Peyer's patch (tissue), 4 donors: ENCODE measurements at regions not wholly inside any gene's neighbourhood (a gene's known extent, or its start where the extent isn't known, plus 50 kb on each side); places are given as distances from the start of the nearest gene placed in this dataset.

ENCODE experiments used
- POLR2A ChIP-seq, 2 donors: fragments of 450-650 bp; IDR thresholded peaks; one replicate each; pipeline ENCODE4 v1.5.1; 2017; ENCODE audit warnings: antibody characterized with exemption in 2 of 2, mild to moderate bottlenecking in 2 of 2, moderate library complexity in 2 of 2
- TF ChIP-seq, protein P1 (sequence below), 6 experiments: fragments of 450-650 bp in 4 of 6; fragments of 200-600 bp in 2 of 6; sonication (generic) in 1 of 6; IDR thresholded peaks; one replicate each; pipeline ENCODE4 v1.5.1; 2017 to 2019; ENCODE audit warnings: antibody characterized with exemption in 6 of 6, mild to moderate bottlenecking in 3 of 6, moderate library complexity in 1 of 6

DNA sequence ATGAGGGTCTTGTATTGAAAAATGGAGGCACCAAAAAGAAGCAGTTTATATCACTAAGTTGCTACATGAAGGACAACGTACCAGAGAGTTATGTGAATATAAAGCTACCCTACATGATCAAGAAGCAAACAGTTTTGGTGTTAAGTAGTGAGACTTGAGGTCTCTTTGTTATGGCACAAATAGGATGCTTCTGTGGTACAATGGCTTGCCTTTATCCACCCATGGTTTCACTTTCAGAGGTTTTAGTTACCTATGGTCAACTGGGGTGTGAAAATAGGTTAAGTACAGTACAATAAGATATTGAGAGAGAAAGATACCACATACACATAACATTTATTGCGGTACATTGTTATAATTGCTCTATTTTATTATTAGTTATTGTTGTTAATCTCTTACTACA, 229.2 kb upstream of the SLIT2 start:
- TF ChIP-seq POLR2A (IDR thresholded peaks at IDR 0.05): no peak
- TF ChIP-seq, protein P1, sequence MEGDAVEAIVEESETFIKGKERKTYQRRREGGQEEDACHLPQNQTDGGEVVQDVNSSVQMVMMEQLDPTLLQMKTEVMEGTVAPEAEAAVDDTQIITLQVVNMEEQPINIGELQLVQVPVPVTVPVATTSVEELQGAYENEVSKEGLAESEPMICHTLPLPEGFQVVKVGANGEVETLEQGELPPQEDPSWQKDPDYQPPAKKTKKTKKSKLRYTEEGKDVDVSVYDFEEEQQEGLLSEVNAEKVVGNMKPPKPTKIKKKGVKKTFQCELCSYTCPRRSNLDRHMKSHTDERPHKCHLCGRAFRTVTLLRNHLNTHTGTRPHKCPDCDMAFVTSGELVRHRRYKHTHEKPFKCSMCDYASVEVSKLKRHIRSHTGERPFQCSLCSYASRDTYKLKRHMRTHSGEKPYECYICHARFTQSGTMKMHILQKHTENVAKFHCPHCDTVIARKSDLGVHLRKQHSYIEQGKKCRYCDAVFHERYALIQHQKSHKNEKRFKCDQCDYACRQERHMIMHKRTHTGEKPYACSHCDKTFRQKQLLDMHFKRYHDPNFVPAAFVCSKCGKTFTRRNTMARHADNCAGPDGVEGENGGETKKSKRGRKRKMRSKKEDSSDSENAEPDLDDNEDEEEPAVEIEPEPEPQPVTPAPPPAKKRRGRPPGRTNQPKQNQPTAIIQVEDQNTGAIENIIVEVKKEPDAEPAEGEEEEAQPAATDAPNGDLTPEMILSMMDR (IDR thresholded peaks at IDR 0.05): no peak
